Neutrophil (primary cell): ENCODE measurements at regions not wholly inside any gene's neighbourhood (a gene's known extent, or its start where the extent isn't known, plus 50 kb on each side); places are given as distances from the start of the nearest gene placed in this dataset.

Experiments
- H3K27ac ChIP-seq: fragments of 200-600 bp; sonication (generic); 2 replicates; pipeline ENCODE4 v1.5.1; 2016; ENCODE audit warnings: mild to moderate bottlenecking, moderate library complexity
- H3K27me3 ChIP-seq: fragments of 200-600 bp; sonication (generic); 2 replicates; pipeline ENCODE4 v1.6.0; 2016; ENCODE audit warnings: mild to moderate bottlenecking
- H3K36me3 ChIP-seq: fragments of 200-600 bp; sonication (generic); 2 replicates; pipeline ENCODE4 v1.5.1; 2017
- H3K4me1 ChIP-seq, 2 experiments: fragments of 200-600 bp in 1 of 2; sonication (generic) in 1 of 2; 1 replicate in 1 of 2; 2 replicates in 1 of 2; pipeline versions ENCODE4 v1.5.1 to v1.6.1; 2013 to 2016; ENCODE audit warnings: low read depth in 1 of 2, low read length in 1 of 2, mild to moderate bottlenecking in 1 of 2, moderate library complexity in 1 of 2; ENCODE audit not compliant: control insufficient read depth in 1 of 2, insufficient read depth in 1 of 2
- H3K4me3 ChIP-seq, 2 experiments: fragments of 200-600 bp in 1 of 2; sonication (generic) in 1 of 2; 1 replicate in 1 of 2; 2 replicates in 1 of 2; pipeline ENCODE4 v1.5.1; 2013 to 2016; ENCODE audit warnings: low read depth in 1 of 2, low read length in 1 of 2, mild to moderate bottlenecking in 1 of 2, moderate library complexity in 1 of 2
- H3K9me3 ChIP-seq: fragments of 200-600 bp; sonication (generic); 2 replicates; pipeline ENCODE4 v1.5.1; 2016
- CTCF ChIP-seq: fragments of 200-600 bp; sonication (generic); IDR thresholded peaks from 2 replicates; pipeline ENCODE4 v1.5.1; 2016; ENCODE audit warnings: antibody characterized with exemption

GRCh38 chr6:9435281-9435680 lies 979.6 kb downstream of the TFAP2A start:
- Histone ChIP-seq H3K27ac (no peak overlapping the region), H3K36me3 (no peaks in the 10 kb centered on the region), H3K4me1 (no peaks in the 10 kb centered on the region), H3K27me3 (no peaks in the 10 kb centered on the region), H3K9me3 (no peaks in the 10 kb centered on the region), H3K4me3 (no peak overlapping the region)
- TF ChIP-seq CTCF = no peak

- H3K27ac ChIP-seq = no peak overlapping the region
- TF ChIP-seq CTCF = no peak
- no peak overlapping the region for H3K4me3 ChIP-seq
- no peaks in the 10 kb centered on the region for H3K27me3 ChIP-seq
- no peaks in the 10 kb centered on the region for H3K36me3 ChIP-seq
- no peaks in the 10 kb centered on the region for H3K9me3 ChIP-seq
- H3K4me1 ChIP-seq = no peaks in the 10 kb centered on the region
Measured at GRCh38 chr6:9431945-9432344, 982.9 kb downstream of the TFAP2A start.

GRCh38 chr6:9428421-9429172 lies 986.3 kb downstream of the TFAP2A start:
- no peak for TF ChIP-seq CTCF
- Histone ChIP-seq H3K27me3 (no peaks in the 10 kb centered on the region), H3K9me3 (no peaks in the 10 kb centered on the region), H3K36me3 (no peaks in the 10 kb centered on the region), H3K27ac (no peak overlapping the region), H3K4me1 (no peaks in the 10 kb centered on the region), H3K4me3 (no peak overlapping the region)

- Histone ChIP-seq H3K36me3 (no peaks in the 10 kb centered on the region), H3K27ac (no peak overlapping the region), H3K27me3 (no peaks in the 10 kb centered on the region), H3K4me1 (no peaks in the 10 kb centered on the region), H3K4me3 (no peak overlapping the region), H3K9me3 (no peaks in the 10 kb centered on the region)
- TF ChIP-seq CTCF = no peak
Measured at GRCh38 chr6:9422138-9422537, 986.8 kb upstream of the SLC35B3 start.

- H3K9me3 ChIP-seq = no peaks in the 10 kb centered on the region
- TF ChIP-seq CTCF = no peak
- H3K27me3 ChIP-seq = no peaks in the 10 kb centered on the region
- no peak overlapping the region for H3K27ac ChIP-seq
- no peaks in the 10 kb centered on the region for H3K4me1 ChIP-seq
- no peak overlapping the region for H3K4me3 ChIP-seq
- no peaks in the 10 kb centered on the region for H3K36me3 ChIP-seq
Measured at GRCh38 chr6:9420316-9421015, 985.1 kb upstream of the SLC35B3 start.
